Kasumi-1 (cell line): ENCODE measurements at regions not wholly inside any gene's neighbourhood (a gene's known extent, or its start where the extent isn't known, plus 50 kb on each side); places are given as distances from the start of the nearest gene placed in this dataset.
A peak's percentile ranks its signal among the peaks of the same experiment; 100 is the strongest.

Experiments
- DNase-seq, 2 experiments: peaks; one replicate each; lab custom pipeline; 2025; lab: John Stamatoyannopoulos, UW

- no peak for DNase-seq
Measured at GRCh38 chr3:135867911-135868310, 97.6 kb upstream of the PPP2R3A start.

- no peak for DNase-seq
Measured at GRCh38 chr3:135868801-135869200, 96.7 kb upstream of the PPP2R3A start.

GRCh38 chr3:135869439-135870105 is 96.0 kb upstream of the PPP2R3A start:
- DNase-seq: no peak

GRCh38 chr3:135871311-135871710 is 94.2 kb upstream of the PPP2R3A start:
- no peak for DNase-seq

- no peak for DNase-seq
Measured at GRCh38 chr3:135874035-135874434, 91.5 kb upstream of the PPP2R3A start.

GRCh38 chr3:135878501-135878900 is 87.0 kb upstream of the PPP2R3A start:
- DNase-seq: no peak

- no peak for DNase-seq
Measured at GRCh38 chr3:135885885-135886284, 79.6 kb upstream of the PPP2R3A start.

- DNase-seq: no peak
Measured at GRCh38 chr3:135887220-135887619, 78.3 kb upstream of the PPP2R3A start.

GRCh38 chr3:135889443-135889842 is 76.1 kb upstream of the PPP2R3A start:
- DNase-seq: no peak

- no peak for DNase-seq
Measured at GRCh38 chr3:135891121-135891520, 74.4 kb upstream of the PPP2R3A start.

- peak; percentile 48 to 69 for DNase-seq
Measured at GRCh38 chr3:135895106-135895733, 70.3 kb upstream of the PPP2R3A start.

- no peak for DNase-seq
Measured at GRCh38 chr3:135895734-135896121, 69.8 kb upstream of the PPP2R3A start.

- DNase-seq: no peak
Measured at GRCh38 chr3:135896613-135897012, 68.9 kb upstream of the PPP2R3A start.

- no peak for DNase-seq
Measured at GRCh38 chr3:135897715-135898114, 67.8 kb upstream of the PPP2R3A start.

- DNase-seq: no peak
Measured at GRCh38 chr3:135898774-135899173, 66.8 kb upstream of the PPP2R3A start.

GRCh38 chr3:135905058-135905724 is 60.3 kb upstream of the PPP2R3A start:
- DNase-seq: peak in 1 of 2 experiments; percentile 7

- no peak for DNase-seq
Measured at GRCh38 chr3:135907422-135908165, 57.9 kb upstream of the PPP2R3A start.

- DNase-seq: no peak
Measured at GRCh38 chr3:135908225-135908624, 57.3 kb upstream of the PPP2R3A start.

GRCh38 chr3:135908737-135909136 is 56.8 kb upstream of the PPP2R3A start:
- DNase-seq: no peak

GRCh38 chr3:135911110-135911509 is 54.4 kb upstream of the PPP2R3A start:
- DNase-seq: no peak

GRCh38 chr3:135915206-135915605 is 50.3 kb upstream of the PPP2R3A start:
- no peak for DNase-seq
